HEK293 (cell line): ENCODE measurements at regions not wholly inside any gene's neighbourhood (a gene's known extent, or its start where the extent isn't known, plus 50 kb on each side); places are given as distances from the start of the nearest gene placed in this dataset.

Experiments
- CTCF ChIP-seq: fragments of 450-650 bp; formaldehyde crosslinking; IDR thresholded peaks from 2 replicates; pipeline ENCODE4 v1.5.1; 2016; ENCODE audit warnings: missing biosample characterization, missing genetic modification characterization
- MYNN ChIP-seq: fragments of 450-650 bp; formaldehyde crosslinking; IDR thresholded peaks from 2 replicates; pipeline ENCODE4 v1.5.1; 2016; ENCODE audit warnings: missing biosample characterization, missing genetic modification characterization, borderline replicate concordance
- TCF7L2 ChIP-seq: IDR thresholded peaks from 2 replicates; pipeline ENCODE4 v1.6.1; 2011; ENCODE audit warnings: low read depth, mild to moderate bottlenecking, inconsistent platforms, low read length, moderate library complexity, borderline replicate concordance
- ZBTB1 ChIP-seq: fragments of 450-650 bp; formaldehyde crosslinking; IDR thresholded peaks from 2 replicates; pipeline ENCODE4 v1.5.1; 2016; ENCODE audit warnings: missing biosample characterization, missing genetic modification characterization
- ZFP41 ChIP-seq: fragments of 450-650 bp; formaldehyde crosslinking; IDR thresholded peaks from 2 replicates; pipeline ENCODE4 v1.5.1; 2016; ENCODE audit warnings: missing biosample characterization, missing genetic modification characterization, borderline replicate concordance
- ZNF239 ChIP-seq: fragments of 450-650 bp; formaldehyde crosslinking; IDR thresholded peaks from 2 replicates; pipeline ENCODE4 v1.5.1; 2016; ENCODE audit warnings: missing biosample characterization, missing genetic modification characterization
- ZNF341 ChIP-seq: fragments of 450-650 bp; formaldehyde crosslinking; IDR thresholded peaks from 2 replicates; pipeline ENCODE4; 2016; ENCODE audit warnings: low read depth, missing biosample characterization, missing genetic modification characterization
- ZNF426 ChIP-seq: fragments of 450-650 bp; formaldehyde crosslinking; IDR thresholded peaks from 2 replicates; pipeline ENCODE4 v1.5.1; 2017; ENCODE audit warnings: missing biosample characterization, missing genetic modification characterization, mild to moderate bottlenecking, inconsistent platforms, moderate library complexity
- TF ChIP-seq, protein P1 (sequence below): fragments of 450-650 bp; formaldehyde crosslinking; IDR thresholded peaks from 2 replicates; pipeline ENCODE4 v1.5.1; 2016; ENCODE audit warnings: missing biosample characterization, missing genetic modification characterization

- TF ChIP-seq CTCF (tag by site-specific recombination) (no peak), MYNN (tag by site-specific recombination) (no peak), ZNF426 (no peak), ZNF341 (no peak), ZFP41 (tag by site-specific recombination) (no peak), TCF7L2 (no peak), ZNF239 (tag by site-specific recombination) (no peak), ZBTB1 (tag by site-specific recombination) (no peak)
- TF ChIP-seq, protein P1, sequence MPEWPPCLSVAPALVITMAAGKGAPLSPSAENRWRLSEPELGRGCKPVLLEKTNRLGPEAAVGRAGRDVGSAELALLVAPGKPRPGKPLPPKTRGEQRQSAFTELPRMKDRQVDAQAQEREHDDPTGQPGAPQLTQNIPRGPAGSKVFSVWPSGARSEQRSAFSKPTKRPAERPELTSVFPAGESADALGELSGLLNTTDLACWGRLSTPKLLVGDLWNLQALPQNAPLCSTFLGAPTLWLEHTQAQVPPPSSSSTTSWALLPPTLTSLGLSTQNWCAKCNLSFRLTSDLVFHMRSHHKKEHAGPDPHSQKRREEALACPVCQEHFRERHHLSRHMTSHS (tag by site-specific recombination): no peak
Measured at GRCh38 chr9:73889023-73889422, 608.1 kb upstream of the RORB start.
